Fibroblast of mammary gland (primary cell): ENCODE measurements at regions not wholly inside any gene's neighbourhood (a gene's known extent, or its start where the extent isn't known, plus 50 kb on each side); places are given as distances from the start of the nearest gene placed in this dataset.
"Not testable (repeated sequence)": the region's sequence is repeated elsewhere in the genome, so short reads cannot be mapped to it uniquely, and the experiment has no call there.

Source experiments
- DNase-seq: peaks from one replicate; pipeline ENCODE4 v3.0.0-alpha.2; 2010; ENCODE audit warnings: low read depth
- H3K4me3 ChIP-seq: 2 replicates; pipeline ENCODE4 v1.5.1; 2011; ENCODE audit warnings: low read depth, mild to moderate bottlenecking, low read length, moderate library complexity; ENCODE audit not compliant: control insufficient read depth
- TF ChIP-seq, protein P1 (sequence below): conservative IDR thresholded peaks from 2 replicates; pipeline ENCODE4 v1.5.1; 2011; ENCODE audit warnings: low read depth, low read length, inconsistent platforms; ENCODE audit not compliant: control insufficient read depth, insufficient read depth

DNA sequence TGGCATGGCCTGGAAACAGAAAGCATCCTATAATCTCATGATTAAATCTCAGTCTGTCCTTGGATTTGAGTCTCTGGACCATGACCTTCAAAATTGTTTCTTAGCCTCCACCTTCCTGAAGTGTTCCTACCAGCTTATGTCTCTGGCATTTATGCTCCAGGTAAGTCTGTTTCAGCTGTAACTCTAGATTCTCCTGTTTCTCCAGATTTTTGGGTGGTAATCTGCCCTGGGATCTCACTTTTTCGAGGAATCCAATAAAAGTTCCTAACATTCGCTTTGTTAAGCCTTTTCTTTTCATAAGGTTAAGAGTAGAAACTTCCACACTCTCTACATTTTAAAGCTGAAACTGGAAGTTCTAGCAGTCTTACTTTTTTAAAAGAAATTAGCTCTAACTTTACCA, 318.5 kb downstream of the C6orf118 start:
- no peak overlapping the region for H3K4me3 ChIP-seq
- no peak for DNase-seq
- TF ChIP-seq, protein P1, sequence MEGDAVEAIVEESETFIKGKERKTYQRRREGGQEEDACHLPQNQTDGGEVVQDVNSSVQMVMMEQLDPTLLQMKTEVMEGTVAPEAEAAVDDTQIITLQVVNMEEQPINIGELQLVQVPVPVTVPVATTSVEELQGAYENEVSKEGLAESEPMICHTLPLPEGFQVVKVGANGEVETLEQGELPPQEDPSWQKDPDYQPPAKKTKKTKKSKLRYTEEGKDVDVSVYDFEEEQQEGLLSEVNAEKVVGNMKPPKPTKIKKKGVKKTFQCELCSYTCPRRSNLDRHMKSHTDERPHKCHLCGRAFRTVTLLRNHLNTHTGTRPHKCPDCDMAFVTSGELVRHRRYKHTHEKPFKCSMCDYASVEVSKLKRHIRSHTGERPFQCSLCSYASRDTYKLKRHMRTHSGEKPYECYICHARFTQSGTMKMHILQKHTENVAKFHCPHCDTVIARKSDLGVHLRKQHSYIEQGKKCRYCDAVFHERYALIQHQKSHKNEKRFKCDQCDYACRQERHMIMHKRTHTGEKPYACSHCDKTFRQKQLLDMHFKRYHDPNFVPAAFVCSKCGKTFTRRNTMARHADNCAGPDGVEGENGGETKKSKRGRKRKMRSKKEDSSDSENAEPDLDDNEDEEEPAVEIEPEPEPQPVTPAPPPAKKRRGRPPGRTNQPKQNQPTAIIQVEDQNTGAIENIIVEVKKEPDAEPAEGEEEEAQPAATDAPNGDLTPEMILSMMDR, result no peak

DNA sequence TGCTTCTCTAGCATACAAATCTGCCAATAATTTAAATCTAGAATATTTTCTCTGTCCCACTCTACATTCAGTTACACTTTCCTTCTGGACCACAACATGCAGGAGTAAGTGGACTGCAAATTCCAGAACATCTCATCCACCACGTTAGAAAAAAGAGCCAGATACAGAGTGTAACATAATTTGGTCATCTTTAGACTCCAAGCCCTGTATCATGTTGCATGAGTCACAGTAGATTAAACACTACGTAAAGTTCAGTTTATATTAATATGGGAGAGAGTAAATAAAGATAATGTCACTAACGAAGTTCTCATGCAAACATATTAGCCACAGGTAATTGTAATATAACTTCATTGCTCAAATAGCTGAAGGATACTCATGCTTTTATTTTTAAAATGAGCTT, 327.0 kb downstream of the C6orf118 start:
- DNase-seq, result no peak
- TF ChIP-seq, protein P1, result no peak

DNA sequence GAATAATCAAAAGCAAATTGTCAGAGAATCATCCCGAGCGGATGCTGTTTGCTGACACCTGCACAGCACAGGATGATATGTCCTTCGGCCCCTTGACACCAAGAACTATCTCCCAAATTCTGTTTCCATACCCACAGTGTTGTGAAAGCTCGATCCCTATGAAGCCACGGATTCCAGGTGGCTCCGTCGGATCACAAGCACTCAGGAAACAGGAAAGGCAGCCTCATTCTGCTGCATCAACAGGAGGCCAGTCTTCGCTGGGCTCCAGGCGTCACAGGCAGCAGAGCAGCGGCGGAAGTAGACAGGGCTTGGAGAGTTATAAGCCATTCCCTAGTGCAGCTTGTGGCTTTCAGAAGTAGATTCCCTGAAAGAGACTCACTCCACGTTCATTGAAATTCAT, 342.3 kb downstream of the C6orf118 start:
- H3K4me3 ChIP-seq, result no peak overlapping the region
- DNase-seq, result no peak

More for the DNA sequence above, 327.0 kb downstream of the C6orf118 start:
- no peak overlapping the region for H3K4me3 ChIP-seq

DNA sequence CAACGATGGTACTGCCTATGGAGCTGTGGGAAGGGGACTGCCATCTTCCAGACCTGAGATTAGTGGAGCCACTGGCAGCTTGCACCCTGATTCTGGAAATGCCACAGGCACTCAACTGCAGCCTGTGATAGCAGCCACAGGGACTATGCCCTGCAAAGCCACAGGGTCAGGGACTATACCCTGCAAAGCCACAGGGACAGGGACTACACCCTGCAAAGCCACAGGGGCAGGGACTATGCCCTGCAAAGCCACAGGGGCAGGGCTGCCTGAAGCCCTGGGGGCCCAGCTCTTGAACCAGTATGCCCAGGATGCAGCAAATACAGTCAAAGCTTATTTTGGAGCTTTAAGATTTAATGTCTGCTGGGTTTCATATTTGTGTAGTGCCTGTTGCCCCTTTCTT, 346.6 kb downstream of the C6orf118 start:
- no peak for DNase-seq
- TF ChIP-seq, protein P1, result no peak
- H3K4me3 ChIP-seq, result no peak overlapping the region

More for the DNA sequence above, 342.3 kb downstream of the C6orf118 start:
- TF ChIP-seq, protein P1, result no peak

DNA sequence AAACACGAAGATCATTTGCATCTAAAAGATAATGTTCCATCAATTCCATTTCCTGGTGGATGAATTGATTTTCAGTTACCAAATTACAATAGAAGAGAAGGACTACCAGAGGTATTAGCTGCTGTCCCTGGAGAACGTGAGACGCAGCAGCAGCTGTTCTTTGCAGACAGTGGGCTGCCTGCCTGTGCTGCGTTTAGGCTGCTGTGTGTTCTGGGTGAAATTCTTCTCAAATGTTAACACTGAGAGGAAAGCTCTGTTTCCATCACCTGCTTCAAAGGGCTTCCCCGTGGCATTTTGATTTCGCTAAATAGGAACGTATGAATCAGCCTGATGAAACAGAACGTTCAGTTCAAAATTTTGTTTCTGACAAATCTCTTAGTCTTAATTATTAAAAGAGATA, 362.2 kb downstream of the C6orf118 start:
- TF ChIP-seq, protein P1, result no peak
- no peak for DNase-seq

DNA sequence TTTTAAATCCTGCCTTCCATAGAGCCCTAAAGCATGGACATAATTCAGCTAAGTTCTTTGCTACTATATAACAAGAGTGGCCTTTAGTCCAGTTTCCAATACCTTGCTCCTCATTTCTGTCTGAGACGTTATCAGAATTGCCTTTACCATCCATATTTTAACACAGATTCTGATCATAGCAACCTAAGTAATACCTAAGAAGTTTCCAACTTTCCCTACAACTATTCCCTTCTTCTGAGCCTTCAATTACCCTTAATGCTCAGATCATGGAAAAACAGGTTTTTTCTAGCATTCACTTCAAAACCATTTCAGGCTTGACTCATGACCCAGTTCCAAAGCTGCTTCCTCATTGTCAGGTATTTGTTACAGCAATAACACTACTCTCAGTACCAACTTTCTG, 367.1 kb downstream of the C6orf118 start:
- TF ChIP-seq, protein P1, result no peak
- no peak overlapping the region for H3K4me3 ChIP-seq
- DNase-seq, result no peak

More for the DNA sequence above, 362.2 kb downstream of the C6orf118 start:
- no peak overlapping the region for H3K4me3 ChIP-seq

DNA sequence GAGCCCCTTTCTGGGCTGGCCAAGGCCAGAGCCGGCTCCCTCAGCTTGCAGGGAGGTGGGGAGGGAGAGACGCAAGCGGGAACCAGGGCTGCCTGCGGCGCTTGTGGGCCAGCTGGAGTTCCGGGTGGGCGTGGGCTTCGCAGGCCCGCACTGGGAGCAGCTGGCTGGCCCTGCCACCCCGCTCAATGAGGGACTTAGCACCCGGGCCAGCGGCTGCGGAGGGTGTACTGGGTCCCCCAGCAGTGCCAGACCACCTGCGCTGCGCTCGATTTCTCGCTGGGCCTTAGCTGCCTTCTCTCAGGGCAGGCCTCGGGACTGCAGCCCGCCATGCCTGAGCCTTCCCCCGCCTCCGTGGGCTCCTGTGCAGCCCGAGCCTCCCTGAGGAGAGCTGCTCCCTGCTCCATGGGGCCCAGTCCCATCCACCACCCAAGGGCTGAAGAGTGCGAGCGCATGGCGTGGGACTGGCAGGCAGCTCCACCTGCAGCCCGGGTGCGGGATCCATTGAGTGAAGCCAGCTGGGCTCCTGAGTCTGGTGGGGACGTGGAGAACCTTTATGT, 376.1 kb downstream of the C6orf118 start:
- not testable (repeated sequence) for H3K4me3 ChIP-seq, DNase-seq
